ENCODE measurements at regions not wholly inside any gene's neighbourhood (a gene's known extent, or its start where the extent isn't known, plus 50 kb on each side); places are given as distances from the start of the nearest gene placed in this dataset.

DNA sequence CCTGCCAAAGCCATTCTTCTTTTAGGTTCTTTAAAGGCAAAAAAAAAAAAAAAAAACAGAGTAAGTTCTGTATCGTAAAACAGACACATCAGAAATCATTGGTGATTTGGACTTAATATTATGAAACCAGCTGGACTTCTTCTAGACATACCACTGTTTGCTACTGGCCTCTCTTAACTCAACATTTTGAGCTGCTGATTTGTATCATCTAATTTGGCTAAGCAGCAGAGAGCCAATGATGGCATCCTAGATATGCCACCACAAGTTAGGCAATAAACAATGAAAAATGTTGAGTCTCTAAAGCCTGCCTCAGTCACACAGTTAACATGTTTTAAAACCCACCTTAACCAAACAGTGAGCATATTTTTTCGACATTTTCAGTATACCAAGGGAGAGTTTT is 1034.3 kb upstream of the NXPH2 start:
- TF ChIP-seq, protein P1, sequence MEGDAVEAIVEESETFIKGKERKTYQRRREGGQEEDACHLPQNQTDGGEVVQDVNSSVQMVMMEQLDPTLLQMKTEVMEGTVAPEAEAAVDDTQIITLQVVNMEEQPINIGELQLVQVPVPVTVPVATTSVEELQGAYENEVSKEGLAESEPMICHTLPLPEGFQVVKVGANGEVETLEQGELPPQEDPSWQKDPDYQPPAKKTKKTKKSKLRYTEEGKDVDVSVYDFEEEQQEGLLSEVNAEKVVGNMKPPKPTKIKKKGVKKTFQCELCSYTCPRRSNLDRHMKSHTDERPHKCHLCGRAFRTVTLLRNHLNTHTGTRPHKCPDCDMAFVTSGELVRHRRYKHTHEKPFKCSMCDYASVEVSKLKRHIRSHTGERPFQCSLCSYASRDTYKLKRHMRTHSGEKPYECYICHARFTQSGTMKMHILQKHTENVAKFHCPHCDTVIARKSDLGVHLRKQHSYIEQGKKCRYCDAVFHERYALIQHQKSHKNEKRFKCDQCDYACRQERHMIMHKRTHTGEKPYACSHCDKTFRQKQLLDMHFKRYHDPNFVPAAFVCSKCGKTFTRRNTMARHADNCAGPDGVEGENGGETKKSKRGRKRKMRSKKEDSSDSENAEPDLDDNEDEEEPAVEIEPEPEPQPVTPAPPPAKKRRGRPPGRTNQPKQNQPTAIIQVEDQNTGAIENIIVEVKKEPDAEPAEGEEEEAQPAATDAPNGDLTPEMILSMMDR (IDR thresholded peaks at IDR 0.05) = no peak
- no peak for TF ChIP-seq ZFX (IDR thresholded peaks at IDR 0.05; ENCODE audit: borderline replicate concordance)
- no peak overlapping the region for H3K27ac ChIP-seq

DNA sequence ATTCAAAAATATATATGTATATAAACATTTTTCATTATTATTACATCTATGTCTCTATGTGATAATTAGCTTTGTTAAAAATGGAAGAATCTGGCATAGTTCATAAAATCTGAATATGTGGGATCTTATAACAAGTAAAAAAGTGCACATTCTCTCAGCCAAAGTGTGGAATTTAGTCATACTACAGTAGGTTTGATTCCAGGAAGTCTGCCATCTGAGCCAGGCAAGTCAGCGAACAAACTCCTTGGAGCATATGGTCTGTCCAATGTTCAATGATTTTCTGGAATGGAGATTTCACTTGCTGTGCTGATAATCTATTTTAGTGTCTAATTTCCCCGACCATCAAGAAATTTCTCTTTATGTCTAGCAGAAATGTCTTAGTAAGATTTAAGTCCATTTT is 1033.2 kb upstream of the NXPH2 start:
- TF ChIP-seq, protein P1 (IDR thresholded peaks at IDR 0.05) = no peak
- TF ChIP-seq ZFX (IDR thresholded peaks at IDR 0.05; ENCODE audit: borderline replicate concordance) = no peak
- H3K27ac ChIP-seq = no peak overlapping the region

DNA sequence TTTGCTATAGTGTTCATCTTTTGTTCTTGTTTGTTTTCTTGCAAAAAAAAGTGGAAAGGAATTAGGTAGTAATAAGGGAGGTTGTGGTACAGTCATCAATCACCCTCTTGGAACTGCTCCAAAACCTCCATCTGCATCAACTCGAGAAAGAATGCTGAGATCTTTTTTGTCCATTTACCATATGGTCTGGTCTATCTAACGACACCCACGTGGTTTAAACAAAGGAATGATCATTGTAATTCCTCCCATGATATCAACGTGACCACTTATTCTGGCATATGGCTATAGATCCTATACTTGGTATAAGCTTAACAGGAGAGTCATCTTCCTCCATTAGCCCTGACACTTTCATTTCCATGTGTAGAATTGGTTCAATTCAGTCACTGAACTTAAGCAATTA is 1025.3 kb upstream of the NXPH2 start:
- no peak for TF ChIP-seq ZFX (IDR thresholded peaks at IDR 0.05; ENCODE audit: borderline replicate concordance)
- TF ChIP-seq, protein P1 (IDR thresholded peaks at IDR 0.05) = no peak
- no peak overlapping the region for H3K27ac ChIP-seq

DNA sequence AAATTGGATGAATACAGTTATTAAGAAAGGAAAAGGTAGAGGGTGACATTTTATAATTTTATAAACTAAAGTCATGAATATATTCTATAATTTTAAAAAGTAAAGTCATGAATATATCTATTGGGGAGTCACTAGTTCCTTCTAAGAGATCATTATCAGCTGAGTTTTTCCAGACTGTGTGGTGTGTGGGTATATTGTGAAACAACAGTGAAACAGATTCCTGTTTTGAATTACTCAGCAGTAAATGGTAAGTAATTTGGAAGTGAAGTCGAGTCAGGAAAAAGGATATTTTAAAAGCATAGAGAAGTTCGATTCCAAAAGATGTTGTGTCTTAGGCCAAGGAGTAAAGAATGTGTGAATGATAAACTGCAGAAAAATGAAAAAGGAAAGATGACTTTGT is 1018.2 kb upstream of the NXPH2 start:
- TF ChIP-seq, protein P1 (IDR thresholded peaks at IDR 0.05) = no peak
- no peak for TF ChIP-seq ZFX (IDR thresholded peaks at IDR 0.05; ENCODE audit: borderline replicate concordance)
- H3K27ac ChIP-seq = no peak overlapping the region

DNA sequence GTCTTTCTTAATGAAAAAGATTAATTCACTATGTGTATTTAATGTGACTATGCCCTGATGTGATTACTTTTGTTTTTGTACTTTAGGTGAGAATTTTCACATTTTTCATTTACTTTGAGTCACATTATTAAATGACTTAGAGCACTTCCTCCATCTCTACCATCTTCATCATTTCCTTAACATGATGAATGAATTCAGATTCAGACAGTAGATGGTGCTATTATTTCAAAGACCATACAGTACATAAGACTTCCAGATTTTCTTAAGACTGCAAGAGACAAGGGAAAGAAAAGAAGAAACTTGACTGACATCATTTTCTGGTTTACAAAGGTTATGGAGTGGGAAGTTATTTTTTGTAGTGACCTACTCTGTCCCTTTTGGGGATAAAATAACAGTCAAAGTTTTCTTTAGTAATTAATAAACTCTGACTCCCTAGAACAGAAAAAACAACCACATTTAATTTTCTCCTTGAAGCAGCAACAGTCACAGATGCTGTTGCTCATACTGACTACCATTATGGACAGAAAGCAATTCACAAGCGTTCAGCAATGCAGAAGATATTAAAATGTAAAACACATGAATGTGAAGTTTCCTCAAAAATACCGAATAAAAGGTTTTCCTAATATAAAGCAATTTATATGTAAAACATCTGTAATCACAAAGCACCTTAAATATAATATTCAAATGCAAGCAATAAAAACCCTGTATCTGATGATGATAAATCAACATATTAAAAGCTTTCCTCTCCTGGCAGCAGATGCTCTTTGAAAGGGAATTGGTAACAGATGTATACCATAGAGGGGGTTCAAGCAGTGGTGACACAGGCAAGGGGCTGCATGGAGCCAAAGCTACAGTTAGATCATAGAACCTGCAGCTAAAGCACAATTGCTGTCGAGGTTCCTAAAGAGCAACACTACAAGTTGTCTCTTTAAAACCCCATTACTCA is 1010.9 kb upstream of the NXPH2 start:
- no peak overlapping the region for H3K27ac ChIP-seq
- TF ChIP-seq, protein P1 (IDR thresholded peaks at IDR 0.05) = peak; percentile 32
- TF ChIP-seq ZFX (IDR thresholded peaks at IDR 0.05; ENCODE audit: borderline replicate concordance) = no peak

DNA sequence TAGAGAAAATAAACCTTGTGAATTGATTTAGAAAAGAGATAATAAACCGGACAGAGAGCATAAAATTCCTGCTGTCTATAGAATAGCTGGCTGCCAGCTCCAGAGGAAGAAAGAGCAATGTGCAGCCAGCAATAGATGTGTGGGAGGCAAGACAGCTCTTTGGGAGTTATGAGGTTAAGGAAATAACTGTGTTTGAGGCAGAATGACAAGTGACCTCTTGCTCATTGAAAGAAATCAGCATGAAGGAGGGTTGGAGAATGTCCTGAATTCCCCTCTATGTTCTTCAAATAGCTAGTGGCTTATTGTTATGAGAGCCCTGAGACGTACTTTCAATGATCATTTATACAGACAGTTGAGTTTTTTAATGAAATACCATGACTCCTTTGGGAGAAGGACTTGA is 1009.9 kb upstream of the NXPH2 start:
- TF ChIP-seq, protein P1 (IDR thresholded peaks at IDR 0.05) = no peak
- TF ChIP-seq ZFX (IDR thresholded peaks at IDR 0.05; ENCODE audit: borderline replicate concordance) = no peak
- H3K27ac ChIP-seq = no peak overlapping the region

DNA sequence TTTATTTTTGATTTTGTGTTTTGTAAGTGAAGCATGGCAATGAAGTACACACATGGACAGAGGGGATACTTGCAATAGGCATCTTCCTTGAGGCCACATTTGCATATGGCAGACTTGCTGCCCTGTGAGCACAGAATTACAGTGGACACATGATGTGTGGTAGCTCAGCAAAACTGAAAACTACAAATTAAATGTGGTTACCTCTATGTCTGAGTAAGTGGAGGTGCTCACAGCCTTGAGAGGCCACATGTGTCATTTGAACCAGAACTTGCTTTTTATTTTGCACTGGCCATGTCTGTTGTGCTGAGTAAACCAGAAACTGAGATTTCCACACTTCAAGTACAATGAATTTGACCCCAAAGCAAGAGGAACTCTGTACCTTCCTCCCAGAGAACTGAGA is 998.5 kb upstream of the NXPH2 start:
- no peak overlapping the region for H3K27ac ChIP-seq
- TF ChIP-seq, protein P1 (IDR thresholded peaks at IDR 0.05) = no peak
- TF ChIP-seq ZFX (IDR thresholded peaks at IDR 0.05; ENCODE audit: borderline replicate concordance) = no peak

Measured in 22Rv1 (cell line).